PFSK-1 (cell line): ENCODE measurements at regions not wholly inside any gene's neighbourhood (a gene's known extent, or its start where the extent isn't known, plus 50 kb on each side); places are given as distances from the start of the nearest gene placed in this dataset.

Experiments
- FOXP2 ChIP-seq: optimal IDR thresholded peaks from 2 replicates; pipeline ENCODE3; 2011; ENCODE audit warnings: borderline replicate concordance, control low read depth, inconsistent platforms; ENCODE audit not compliant: insufficient read depth; ENCODE audit errors: extremely low read length, extremely low read depth
- POLR2AphosphoS5 ChIP-seq: IDR thresholded peaks from 2 replicates; pipeline ENCODE4 v1.6.1; 2012; ENCODE audit warnings: low read depth, mild to moderate bottlenecking, control low read depth, low read length, moderate library complexity
- REST ChIP-seq, 2 experiments: IDR thresholded peaks; 2 replicates each; pipeline versions ENCODE4 v1.6.1 to v1.8.0; 2011 to 2012; ENCODE audit warnings: low read depth in 2 of 2, low read length in 2 of 2, control low read depth in 1 of 2, inconsistent platforms in 1 of 2, mild to moderate bottlenecking in 1 of 2, moderate library complexity in 1 of 2; ENCODE audit not compliant: insufficient read depth in 1 of 2
- SIN3A ChIP-seq: IDR thresholded peaks from 2 replicates; pipeline ENCODE4 v1.6.1; 2012; ENCODE audit warnings: mild to moderate bottlenecking, low read length, moderate library complexity, borderline replicate concordance; ENCODE audit not compliant: insufficient read depth
- TAF1 ChIP-seq: IDR thresholded peaks from 2 replicates; pipeline ENCODE4 v1.6.1; 2012; ENCODE audit warnings: low read length, control low read depth, borderline replicate concordance; ENCODE audit not compliant: insufficient read depth

- TF ChIP-seq FOXP2 (no peak), TAF1 (no peak)
Measured at GRCh38 chr1:119191325-119191724, 50.9 kb upstream of the WARS2 start.

GRCh38 chr1:119204197-119204960 is 63.9 kb upstream of the WARS2 start:
- no peak for TF ChIP-seq REST (IDR thresholded peaks at IDR 0.05; ENCODE audit: insufficient read depth in 1 of 2, low read depth in 2 of 2, low read length in 2 of 2)
- TF ChIP-seq POLR2AphosphoS5 = no peak
- no peak for TF ChIP-seq FOXP2
- no peak for TF ChIP-seq SIN3A
- TF ChIP-seq TAF1 = no peak

GRCh38 chr1:119204961-119205357 is 64.5 kb upstream of the WARS2 start:
- TF ChIP-seq FOXP2 = no peak
- no peak for TF ChIP-seq SIN3A
- no peak for TF ChIP-seq TAF1
- no peak for TF ChIP-seq REST (IDR thresholded peaks at IDR 0.05; ENCODE audit: insufficient read depth in 1 of 2, low read depth in 2 of 2, low read length in 2 of 2)
- TF ChIP-seq POLR2AphosphoS5 = no peak

- TF ChIP-seq TAF1 = no peak
- TF ChIP-seq POLR2AphosphoS5 = no peak
Measured at GRCh38 chr1:119209061-119209460, 68.6 kb upstream of the WARS2 start.

- TF ChIP-seq POLR2AphosphoS5 = no peak
- no peak for TF ChIP-seq REST (IDR thresholded peaks at IDR 0.05; ENCODE audit: insufficient read depth in 1 of 2, low read depth in 2 of 2, low read length in 2 of 2)
- no peak for TF ChIP-seq TAF1
- TF ChIP-seq FOXP2 = no peak
- TF ChIP-seq SIN3A = no peak
Measured at GRCh38 chr1:119209596-119210295, 69.3 kb upstream of the WARS2 start.

- TF ChIP-seq REST (IDR thresholded peaks at IDR 0.05; ENCODE audit: insufficient read depth in 1 of 2, low read depth in 2 of 2, low read length in 2 of 2) (no peak), POLR2AphosphoS5 (no peak), FOXP2 (no peak), SIN3A (no peak)
Measured at GRCh38 chr1:119210296-119210649, 69.8 kb upstream of the WARS2 start.
